PC-9 (cell line): ENCODE measurements at regions not wholly inside any gene's neighbourhood (a gene's known extent, or its start where the extent isn't known, plus 50 kb on each side); places are given as distances from the start of the nearest gene placed in this dataset.

Experiments used
- EZH2 ChIP-seq: fragments of 200-600 bp; sonication (generic); IDR thresholded peaks from 2 replicates; pipeline ENCODE4 v1.8.0; 2017; ENCODE audit warnings: antibody characterized with exemption, low read depth
- TF ChIP-seq, protein P1 (sequence below): fragments of 200-600 bp; sonication (generic); conservative IDR thresholded peaks from 2 replicates; pipeline ENCODE4 v1.6.1; 2017; ENCODE audit warnings: mixed run types, antibody characterized with exemption, mild to moderate bottlenecking, moderate library complexity

GRCh38 chr21:28561772-28562171, 430.9 kb downstream of the LTN1 start:
- TF ChIP-seq, protein P1, sequence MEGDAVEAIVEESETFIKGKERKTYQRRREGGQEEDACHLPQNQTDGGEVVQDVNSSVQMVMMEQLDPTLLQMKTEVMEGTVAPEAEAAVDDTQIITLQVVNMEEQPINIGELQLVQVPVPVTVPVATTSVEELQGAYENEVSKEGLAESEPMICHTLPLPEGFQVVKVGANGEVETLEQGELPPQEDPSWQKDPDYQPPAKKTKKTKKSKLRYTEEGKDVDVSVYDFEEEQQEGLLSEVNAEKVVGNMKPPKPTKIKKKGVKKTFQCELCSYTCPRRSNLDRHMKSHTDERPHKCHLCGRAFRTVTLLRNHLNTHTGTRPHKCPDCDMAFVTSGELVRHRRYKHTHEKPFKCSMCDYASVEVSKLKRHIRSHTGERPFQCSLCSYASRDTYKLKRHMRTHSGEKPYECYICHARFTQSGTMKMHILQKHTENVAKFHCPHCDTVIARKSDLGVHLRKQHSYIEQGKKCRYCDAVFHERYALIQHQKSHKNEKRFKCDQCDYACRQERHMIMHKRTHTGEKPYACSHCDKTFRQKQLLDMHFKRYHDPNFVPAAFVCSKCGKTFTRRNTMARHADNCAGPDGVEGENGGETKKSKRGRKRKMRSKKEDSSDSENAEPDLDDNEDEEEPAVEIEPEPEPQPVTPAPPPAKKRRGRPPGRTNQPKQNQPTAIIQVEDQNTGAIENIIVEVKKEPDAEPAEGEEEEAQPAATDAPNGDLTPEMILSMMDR: no peak
- no peak for TF ChIP-seq EZH2
